GM19193 (cell line): ENCODE measurements at regions not wholly inside any gene's neighbourhood (a gene's known extent, or its start where the extent isn't known, plus 50 kb on each side); places are given as distances from the start of the nearest gene placed in this dataset.

ENCODE experiments used
- POLR2A ChIP-seq: IDR thresholded peaks from 4 replicates; pipeline ENCODE4 v1.6.1; 2011; ENCODE audit not compliant: insufficient read depth, insufficient read length; ENCODE audit errors: extremely low read depth

DNA sequence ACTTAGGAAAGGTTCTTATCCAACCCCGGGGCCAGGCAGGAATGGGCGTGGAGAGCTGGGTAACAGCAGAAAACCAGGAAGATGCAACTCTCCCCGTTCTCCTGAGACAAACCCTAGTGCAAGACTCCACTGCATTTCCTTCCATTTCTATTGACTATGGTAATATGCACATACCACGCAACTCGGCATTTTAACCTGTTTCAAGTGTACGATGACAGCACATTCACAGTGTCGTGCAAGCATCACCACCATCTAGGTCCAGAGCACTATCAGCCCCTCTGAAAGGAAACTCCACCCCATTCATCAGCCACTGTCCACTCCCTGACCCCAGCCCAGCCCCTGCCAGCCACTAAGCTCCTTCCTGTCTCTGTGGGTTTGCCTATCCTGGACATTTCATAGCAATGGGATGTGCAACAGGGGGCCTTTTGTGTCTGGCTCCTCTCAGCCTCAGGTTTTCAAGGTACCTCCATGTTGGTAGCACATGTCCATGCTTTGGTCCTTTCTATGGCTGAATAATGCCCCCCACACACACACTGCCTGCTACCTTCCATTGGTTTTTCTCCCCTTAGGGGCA is 441.9 kb downstream of the SOX9 start:
- TF ChIP-seq POLR2A, result no peak

DNA sequence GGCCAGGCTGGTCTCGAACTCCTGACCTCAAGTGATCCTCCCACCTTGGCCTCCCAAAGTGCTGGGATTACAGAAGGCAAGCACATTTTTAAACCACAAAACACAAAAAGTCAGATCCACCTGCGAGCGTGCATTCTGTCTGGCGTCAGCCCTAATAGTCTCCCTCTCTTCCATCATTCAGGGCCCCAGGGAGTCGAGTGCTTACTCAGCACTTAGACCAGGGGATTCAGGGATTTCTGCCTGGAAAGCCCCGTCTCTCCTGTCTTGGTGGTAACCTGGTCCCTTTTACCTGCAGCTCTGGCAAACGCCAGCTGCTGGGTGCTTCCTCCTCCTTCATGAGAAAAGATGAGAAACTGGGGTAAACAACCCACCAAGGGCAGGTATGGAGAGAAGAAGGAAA is 443.1 kb downstream of the SOX9 start:
- TF ChIP-seq POLR2A, result no peak

DNA sequence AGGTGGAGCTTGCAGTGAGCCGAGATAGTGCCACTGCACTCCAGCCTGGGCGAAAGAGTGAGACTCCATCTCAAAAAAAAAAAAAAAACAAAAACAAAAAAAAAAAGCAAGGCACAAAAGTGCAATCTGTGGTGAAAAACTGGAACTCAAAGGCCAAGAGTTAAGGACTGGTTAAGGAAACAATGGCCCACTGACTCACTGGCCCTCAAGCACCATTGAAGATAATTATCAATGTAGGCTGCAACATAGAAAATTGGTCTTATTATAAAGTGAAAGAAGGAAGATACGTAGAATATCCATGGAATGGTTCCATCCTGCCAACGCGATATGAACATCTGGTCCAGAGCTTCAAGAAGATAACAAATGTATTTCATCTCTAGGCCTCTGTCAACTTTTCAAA is 444.2 kb downstream of the SOX9 start:
- no peak for TF ChIP-seq POLR2A

DNA sequence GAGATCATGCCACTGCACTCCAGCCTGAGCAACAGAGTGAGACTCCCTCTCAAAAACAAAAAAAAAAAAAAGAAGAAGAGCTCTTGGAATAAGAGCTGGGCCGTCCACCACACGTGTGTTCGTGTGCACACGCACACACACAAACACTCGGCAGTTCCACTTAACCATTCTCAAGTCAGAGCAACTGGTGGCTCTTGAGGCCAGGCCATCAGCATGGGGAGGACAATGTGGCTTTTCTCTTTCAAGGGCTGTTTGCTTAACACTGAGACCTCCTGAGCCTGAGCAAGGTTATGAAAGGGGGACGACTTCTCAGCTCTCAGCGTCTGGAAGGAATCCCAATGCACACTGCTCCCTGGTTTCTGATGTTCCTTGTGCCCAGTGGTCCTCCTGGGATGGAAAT is 444.9 kb downstream of the SOX9 start:
- no peak for TF ChIP-seq POLR2A

DNA sequence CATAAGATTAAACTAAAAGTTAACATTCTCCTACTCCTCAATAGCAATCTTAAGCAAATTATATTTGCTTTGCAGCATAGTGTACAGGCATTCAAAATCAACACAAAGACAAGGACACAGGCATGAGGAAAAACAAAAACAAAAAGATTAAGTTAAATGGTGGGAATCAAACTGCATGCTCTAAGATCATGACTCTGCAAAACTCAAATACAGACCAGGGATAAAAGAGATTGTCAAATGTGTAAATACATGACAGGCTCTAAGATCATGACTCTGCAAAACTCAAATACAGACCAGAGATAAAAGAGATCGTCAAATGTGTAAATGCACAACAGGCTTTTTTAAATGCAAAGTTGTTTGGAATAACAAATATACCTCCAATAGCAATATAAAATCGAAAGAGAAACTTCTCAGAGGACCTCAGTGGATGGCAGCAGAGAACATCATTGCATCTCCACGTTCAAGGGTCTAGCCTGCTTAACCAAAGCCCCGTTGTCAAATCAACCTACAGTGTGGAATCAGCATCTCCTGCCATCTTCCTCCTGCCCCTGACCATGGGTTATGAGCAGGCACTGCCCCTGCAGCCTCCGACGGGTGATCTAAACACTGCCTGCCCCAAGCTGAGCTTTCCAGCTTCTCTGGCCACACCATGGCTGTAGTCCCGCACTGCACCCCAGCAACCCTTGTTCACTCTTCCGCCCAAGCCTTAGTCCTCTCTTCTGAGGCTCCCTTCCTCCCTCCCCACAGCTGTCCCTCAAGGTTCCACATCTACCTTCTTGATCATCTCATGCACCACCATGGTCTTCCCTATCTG is 446.1 kb downstream of the SOX9 start:
- TF ChIP-seq POLR2A, result no peak

DNA sequence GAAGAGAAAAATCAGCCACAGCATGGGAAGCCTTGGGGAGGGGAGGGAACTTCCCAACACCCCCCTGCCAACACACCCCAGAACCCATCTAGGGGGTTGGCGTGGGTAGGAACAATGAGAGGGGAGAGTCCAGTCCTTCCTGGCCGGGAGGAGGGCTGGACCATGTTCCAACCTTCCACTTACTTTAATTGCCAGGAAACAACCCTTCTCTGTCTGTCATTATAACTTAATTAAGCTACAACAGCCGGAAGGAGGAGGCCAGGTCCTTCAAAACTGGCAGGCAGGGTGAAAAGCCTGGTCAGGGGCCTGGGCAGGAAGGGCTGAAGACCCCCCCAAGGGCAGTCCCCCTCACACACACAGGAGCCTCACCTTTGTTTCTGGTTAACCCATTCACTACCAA is 447.0 kb downstream of the SOX9 start:
- TF ChIP-seq POLR2A, result no peak

DNA sequence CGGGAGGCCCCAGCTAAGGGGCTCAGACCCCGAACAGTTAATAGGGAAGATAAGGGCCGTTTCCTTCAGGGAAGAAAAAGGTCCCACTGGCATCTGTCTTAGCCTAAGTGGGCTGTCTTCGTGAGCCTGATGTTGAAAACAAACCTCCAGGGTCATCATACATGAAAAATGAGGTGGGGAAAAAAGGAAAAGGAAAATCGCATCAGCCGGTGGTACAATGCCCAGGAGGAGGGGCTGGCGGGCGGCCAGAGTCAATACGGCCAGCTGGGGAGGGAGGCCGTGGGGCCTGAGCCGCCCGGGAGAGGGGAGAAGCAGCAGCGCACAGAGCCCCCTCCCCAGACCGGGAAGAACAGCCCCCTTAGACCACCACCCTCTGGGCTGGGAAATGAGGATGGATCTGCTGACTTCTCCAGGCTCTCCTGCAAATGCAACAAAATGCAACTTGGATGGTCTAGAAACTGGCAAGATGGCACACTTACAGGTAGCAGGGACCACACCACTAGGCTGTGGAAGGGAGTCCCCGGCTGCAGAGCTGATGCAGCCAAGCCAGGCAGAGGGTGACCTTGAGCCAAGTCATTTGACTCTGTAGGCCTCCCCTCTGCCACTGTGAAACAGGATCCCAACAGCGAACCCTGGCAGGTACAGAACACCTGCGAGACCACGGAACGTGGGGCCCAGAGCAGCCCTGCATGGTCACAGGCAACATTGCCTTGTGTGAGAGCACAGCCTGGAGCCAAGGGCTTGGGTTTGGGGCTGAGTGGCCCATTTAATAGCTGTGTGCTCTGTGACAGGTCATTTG is 448.5 kb downstream of the SOX9 start:
- no peak for TF ChIP-seq POLR2A

DNA sequence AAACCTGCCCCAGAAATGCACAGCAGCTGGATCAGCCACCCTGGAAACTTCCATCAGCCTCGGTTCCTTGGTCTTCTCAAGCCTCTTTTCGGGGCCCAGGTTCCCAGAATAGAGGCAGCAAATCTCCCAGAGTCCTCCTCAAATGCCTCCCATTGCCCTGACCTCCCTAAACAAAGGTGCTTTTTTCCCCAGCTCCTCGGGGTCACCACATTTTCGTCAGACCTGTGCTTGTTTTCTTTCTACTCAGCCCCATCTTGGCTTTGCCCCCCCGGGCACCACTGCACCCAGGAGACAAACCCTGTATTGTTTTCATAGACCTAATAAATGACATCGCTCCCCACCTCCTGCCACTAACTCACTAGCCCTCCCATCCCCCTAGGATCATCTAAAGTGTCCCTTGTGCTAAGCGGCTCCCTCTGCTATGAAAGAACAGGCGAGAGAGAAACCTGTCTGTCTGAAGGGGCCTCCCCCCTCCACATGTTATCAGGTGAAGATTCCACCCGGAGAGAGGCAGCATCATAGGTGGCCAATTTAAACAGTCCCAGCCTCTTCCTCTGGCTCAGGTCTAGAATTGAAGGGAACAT is 451.1 kb downstream of the SOX9 start:
- no peak for TF ChIP-seq POLR2A

DNA sequence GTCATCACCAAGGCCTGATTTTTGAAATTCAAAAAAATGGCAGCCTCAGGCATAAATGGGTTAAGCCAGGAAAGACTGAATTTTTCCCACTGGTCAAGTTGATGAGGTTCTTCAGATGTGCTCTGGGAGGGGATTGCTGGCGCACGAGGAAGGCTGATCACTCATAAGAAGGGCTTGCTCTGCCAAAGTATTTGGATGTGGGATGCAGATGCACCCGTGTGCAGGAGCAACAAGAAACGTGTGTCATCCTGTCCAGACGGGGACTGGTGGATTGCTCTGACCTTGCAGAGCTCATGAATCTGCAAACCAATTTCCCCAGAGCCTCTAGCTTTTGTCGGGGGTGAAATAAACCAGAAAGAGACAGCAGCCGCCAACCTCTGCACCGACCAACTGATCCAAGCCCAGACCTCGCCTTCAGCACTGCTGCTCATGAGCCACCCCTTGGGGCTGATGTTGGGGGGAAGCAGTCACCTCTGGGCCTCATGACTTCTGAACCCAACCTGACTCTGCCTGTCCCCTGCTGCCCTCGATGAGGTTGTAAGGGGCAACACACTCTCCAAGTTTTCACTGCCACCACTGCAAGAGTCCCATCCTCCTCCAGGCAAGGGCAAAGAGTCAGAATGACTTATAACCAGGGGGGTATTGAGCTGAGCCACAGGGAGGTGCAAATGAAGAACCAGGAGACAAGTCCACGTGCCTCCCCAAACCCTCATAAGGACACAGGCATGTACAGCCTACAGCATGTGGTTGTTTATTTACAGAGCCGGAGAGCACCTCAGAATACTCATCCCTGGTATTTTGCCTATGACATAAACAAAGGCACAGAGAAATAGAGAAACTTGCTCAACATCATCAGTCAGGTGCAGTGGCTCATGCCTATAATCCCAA is 452.0 kb downstream of the SOX9 start:
- no peak for TF ChIP-seq POLR2A

DNA sequence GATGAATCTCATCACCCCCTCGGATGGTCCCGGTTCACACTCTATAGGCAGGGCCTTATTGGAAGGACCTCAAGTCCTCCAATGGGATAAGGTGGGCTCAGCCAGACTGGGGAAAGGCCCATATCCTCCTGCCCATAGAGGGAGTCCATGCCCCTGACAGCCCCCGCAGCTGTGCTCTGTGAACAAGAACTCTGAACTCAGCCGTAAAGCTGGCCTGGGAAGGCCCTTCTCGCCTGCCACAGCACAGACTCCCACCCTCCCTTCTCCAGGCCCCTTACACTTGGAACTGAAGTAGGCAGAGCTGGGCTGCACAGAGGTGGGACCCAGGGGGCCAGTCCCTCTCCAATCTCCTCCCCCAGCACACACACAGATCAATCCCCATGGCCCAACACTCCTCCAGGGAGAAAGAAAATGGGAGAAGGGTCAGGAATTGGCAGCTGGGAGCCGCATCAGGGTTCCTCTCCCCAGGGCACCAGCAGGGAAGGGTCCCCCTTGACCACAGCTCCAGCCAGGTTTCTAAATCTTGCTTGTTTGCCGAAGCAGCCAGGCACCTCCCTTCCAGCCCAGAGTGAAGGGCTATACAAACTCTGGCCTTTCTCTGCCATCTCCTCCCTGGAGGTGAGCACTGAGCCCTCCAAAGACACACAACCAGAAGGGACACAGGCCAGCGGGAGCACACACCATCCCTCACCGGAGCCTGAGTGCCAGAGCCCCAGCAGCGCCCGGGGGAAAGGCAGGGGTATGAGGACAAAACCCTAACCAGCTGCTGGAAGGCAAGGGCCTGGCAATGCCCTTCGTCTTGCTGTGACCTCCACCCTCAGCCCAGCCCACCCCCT is 454.1 kb downstream of the SOX9 start:
- TF ChIP-seq POLR2A, result no peak

DNA sequence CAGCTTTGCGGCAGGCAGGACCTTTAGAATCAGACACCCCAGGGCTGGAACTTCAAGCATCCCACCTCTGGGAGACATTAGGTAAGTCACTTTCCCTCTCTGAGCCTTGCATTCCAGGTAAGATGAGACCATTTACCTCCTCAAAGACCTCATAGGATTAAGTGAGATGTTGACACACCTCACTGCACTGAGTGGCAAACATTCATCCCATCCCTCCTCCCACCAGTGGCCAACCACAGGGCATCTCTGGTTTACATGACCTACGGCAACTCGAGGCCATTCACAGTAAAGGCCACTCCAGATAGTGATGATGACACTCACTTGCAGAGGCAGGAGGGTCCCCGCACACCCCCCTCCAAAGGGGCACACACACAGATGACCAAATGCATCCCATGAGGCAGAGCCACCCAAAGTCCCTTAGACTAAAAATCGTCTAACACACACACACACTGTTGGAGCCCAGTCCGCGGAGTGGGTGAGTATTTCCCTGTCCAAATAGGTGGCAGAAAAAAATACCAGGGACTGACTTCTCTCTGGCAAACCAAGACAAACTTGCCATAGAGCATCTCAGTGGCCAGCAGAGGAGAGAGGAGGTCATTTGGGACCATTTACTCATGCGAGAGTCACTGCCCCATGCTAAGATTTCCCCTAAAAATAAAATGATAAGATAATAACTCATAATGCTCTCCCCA is 454.9 kb downstream of the SOX9 start:
- no peak for TF ChIP-seq POLR2A

DNA sequence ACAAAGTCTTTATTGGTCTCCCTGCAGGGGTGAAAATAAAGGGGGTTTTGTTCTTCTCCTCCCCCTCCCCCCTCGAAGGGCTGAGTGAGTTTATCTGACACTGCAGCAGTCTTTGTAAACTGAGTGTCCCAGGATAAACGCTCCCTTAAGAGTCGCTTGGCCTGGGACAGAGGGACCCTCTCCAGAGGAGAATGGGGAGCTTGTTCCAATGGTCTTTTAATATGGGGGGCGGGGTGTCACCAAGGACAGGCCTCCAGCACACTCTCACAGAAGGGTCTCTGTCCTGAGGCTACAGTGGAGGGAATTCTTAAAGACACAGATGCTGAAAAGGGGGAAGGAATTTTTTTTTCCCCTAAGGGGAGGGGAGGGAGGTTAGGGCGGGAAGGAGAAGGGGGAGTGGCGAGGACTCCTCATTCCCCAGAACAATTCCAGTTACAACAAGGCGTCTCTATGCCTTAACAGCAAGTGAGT is 455.5 kb downstream of the SOX9 start:
- no peak for TF ChIP-seq POLR2A
